Right cardiac atrium (tissue), 5 donors: ENCODE measurements at regions not wholly inside any gene's neighbourhood (a gene's known extent, or its start where the extent isn't known, plus 50 kb on each side); places are given as distances from the start of the nearest gene placed in this dataset.
"Not testable (repeated sequence)": the region's sequence is repeated elsewhere in the genome, so short reads cannot be mapped to it uniquely, and the experiment has no call there.

Source experiments
- ATAC-seq, 2 donors: fragments of 200-7000 bp; cut with Tn5 transposase; one replicate each; pipeline versions ENCODE4 v1.8.0 to v1.9.1; 2020; ENCODE audit warnings: moderate library complexity in 2 of 2, mild to moderate bottlenecking in 1 of 2
- DNase-seq, 3 donors: peaks; one replicate each; pipeline ENCODE4 v3.0.0-alpha.2; 2020
- H3K27ac ChIP-seq: one replicate; pipeline ENCODE4 v1.5.1; 2013; ENCODE audit warnings: mild to moderate bottlenecking, low read length, control low read depth, moderate library complexity
- H3K27me3 ChIP-seq: one replicate; pipeline ENCODE4 v1.6.1; 2013; ENCODE audit not compliant: control insufficient read depth, insufficient read depth
- H3K4me1 ChIP-seq: one replicate; pipeline ENCODE4 v1.6.1; 2013; ENCODE audit warnings: low read length; ENCODE audit not compliant: control insufficient read depth, insufficient read depth
- H3K4me3 ChIP-seq: one replicate; pipeline ENCODE4 v1.5.1; 2013; ENCODE audit warnings: low read length, control low read depth
- H3K9me3 ChIP-seq: one replicate; pipeline ENCODE4 v1.6.1; 2013; ENCODE audit warnings: low read length; ENCODE audit not compliant: control insufficient read depth
- WGBS: extraction: QIAGEN DNeasy Blood & Tissue Kit; methylation state at CpG from one replicate; pipeline ENCODE4 v1.1.7; 2013; 5-methylcytosine and 5-hydroxymethylcytosine counted together
- intact Hi-C, 4 donors: fragments of 100-400 bp; cut with DNase I; formaldehyde crosslinking; loops; one replicate each; pipeline versions ENCODE4 v1.11.0 to v1.14.0; 2022 to 2023
- donor health status: healthy with polysubstance abuse.
- donor health status: DM: no; HTN: yes; CAD: no.
- donor health status: DM: no; HTN: no; CAD: no.
- donor health status: DM: no; HTN: yes; CAD: no; lungs with severe emphysema.
- donor health status: DM: yes; HTN: yes; CAD: no.

DNA sequence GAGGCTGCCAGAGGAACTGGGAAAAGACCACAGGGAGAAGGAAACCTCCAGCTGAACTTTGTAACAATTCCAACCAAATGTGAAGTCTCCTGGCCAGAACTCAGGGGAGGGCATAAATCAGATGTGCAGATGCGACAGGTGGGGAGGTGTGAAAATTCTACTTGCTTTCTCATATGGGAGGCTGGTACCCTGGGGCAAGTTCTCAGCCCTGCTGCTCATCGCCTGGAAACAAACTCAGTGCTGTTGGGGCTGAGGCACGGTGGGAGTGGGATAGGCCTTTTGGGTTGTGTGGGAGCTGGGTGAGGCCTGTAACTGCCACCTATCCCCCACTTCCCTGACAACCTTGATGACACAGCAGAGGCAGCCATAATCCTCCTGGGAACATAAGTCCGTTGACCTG is 179.6 kb downstream of the ASB1 start:
- no peak overlapping the region for H3K27ac ChIP-seq
- no peak overlapping the region for H3K4me3 ChIP-seq
- ATAC-seq (no peak), DNase-seq (no peak)
- H3K9me3 ChIP-seq = no peaks in the 10 kb centered on the region
- peaks cover 4% of the 10 kb centered on the region for H3K4me1 ChIP-seq
- no peaks in the 10 kb centered on the region for H3K27me3 ChIP-seq
- 85% methylated on average over 4 of the region's 4 CpGs for WGBS
- intact Hi-C loops = loop anchor here in 1 of 4 donors (10.0 kb wide), 1 partner anchor 92 kb away; no protein-coding TSS in a partner anchor

DNA sequence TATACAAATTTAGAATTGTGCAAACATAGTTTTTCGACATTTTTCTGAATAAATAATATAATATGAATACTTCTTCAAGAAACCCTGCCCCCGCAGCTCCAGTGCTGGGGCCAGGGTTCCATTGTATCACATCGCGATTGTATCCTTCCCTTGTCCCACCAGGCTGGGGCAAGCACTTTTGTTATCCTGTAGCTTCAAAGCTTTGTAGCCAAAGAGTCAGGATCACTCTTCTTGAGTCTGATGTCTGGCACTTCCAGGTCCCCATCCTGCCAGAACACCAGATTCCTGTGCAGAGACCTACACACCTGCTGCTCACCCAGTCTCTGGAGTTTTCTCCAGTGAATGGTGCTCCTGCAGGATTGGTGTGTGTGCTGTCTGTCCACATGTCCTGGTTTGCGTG is 186.9 kb downstream of the ASB1 start:
- H3K4me1 ChIP-seq = no peaks in the 10 kb centered on the region
- H3K27me3 ChIP-seq = no peaks in the 10 kb centered on the region
- no peak overlapping the region for H3K27ac ChIP-seq
- DNase-seq (no peak), ATAC-seq (no peak)
- no peaks in the 10 kb centered on the region for H3K9me3 ChIP-seq
- WGBS = 83% methylated on average over 5 of the region's 5 CpGs
- intact Hi-C loops = no loop called here
- H3K4me3 ChIP-seq = no peak overlapping the region

DNA sequence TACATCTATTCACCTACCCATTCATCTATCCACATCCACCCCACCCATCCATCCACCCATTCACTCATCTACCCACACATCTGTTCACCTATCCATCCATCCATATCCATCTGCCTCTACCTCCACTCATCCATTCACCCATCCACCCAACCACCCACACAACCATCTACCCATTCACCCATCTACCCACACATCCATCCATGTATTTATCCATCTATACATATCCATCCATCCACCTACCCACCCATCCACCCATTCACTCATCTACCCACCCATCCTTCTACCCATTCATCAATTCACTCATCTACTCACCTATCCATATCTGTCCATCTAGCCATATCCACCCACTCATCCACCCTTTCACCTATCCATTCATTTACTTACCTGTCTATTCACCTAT is 187.6 kb downstream of the ASB1 start:
- DNase-seq = no peak

DNA sequence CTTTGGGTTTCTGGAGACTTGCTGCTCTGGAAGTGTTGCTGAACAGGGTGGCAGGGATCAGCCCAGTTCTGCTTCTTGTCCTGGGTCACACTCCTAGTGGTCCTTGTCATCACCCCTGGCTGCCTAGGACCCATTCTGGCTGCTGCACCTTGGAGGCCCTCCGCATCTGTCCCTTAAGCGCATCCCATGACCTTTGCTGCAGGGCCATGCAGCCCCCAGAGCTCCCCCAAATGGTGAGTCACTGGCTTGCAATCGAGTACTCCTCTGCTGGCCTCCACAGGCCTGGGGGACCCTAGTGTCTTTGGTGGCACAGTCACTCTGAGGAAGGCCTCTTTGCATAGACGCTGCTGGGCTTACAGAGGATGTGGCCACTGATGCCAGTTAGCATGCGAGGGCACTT is 188.5 kb downstream of the ASB1 start:
- WGBS = 76% methylated on average over 5 of the region's 5 CpGs
- ATAC-seq = no peak
- Histone ChIP-seq H3K4me3 (no peak overlapping the region), H3K4me1 (no peaks in the 10 kb centered on the region), H3K27ac (no peak overlapping the region), H3K9me3 (no peaks in the 10 kb centered on the region), H3K27me3 (no peaks in the 10 kb centered on the region)
- intact Hi-C loops = no loop called here
- DNase-seq = no peak

More for the DNA sequence above, 187.6 kb downstream of the ASB1 start:
- Histone ChIP-seq H3K4me3 (no peak overlapping the region), H3K9me3 (no peaks in the 10 kb centered on the region), H3K27me3 (no peaks in the 10 kb centered on the region), H3K27ac (no peak overlapping the region), H3K4me1 (no peaks in the 10 kb centered on the region)
- intact Hi-C loops = no loop called here
- no peak for ATAC-seq

DNA sequence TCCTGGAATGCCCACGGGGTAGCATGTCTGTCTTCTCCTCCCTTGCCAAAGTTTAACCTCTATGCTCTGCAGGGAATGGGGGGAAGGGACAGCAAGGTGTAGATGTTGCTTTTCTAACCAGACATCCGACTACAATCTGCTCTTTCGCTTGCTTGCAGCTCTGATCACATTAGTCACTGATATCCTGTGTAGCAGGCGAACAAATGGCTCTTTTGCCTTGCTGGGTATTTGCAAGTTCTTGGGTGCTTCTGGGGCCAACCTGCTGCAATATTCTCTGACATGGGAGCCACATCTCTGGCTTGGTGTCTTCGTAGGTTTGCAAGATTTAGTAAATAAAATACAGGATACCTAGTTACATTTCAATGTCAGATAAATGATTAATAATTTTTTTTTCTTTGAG is 190.0 kb downstream of the ASB1 start:
- intact Hi-C loops = no loop called here
- ATAC-seq (no peak), DNase-seq (no peak)
- Histone ChIP-seq H3K27ac (no peak overlapping the region), H3K4me3 (no peak overlapping the region), H3K27me3 (no peaks in the 10 kb centered on the region), H3K9me3 (no peaks in the 10 kb centered on the region), H3K4me1 (no peaks in the 10 kb centered on the region)
- WGBS = 71% methylated on average over 5 of the region's 5 CpGs

DNA sequence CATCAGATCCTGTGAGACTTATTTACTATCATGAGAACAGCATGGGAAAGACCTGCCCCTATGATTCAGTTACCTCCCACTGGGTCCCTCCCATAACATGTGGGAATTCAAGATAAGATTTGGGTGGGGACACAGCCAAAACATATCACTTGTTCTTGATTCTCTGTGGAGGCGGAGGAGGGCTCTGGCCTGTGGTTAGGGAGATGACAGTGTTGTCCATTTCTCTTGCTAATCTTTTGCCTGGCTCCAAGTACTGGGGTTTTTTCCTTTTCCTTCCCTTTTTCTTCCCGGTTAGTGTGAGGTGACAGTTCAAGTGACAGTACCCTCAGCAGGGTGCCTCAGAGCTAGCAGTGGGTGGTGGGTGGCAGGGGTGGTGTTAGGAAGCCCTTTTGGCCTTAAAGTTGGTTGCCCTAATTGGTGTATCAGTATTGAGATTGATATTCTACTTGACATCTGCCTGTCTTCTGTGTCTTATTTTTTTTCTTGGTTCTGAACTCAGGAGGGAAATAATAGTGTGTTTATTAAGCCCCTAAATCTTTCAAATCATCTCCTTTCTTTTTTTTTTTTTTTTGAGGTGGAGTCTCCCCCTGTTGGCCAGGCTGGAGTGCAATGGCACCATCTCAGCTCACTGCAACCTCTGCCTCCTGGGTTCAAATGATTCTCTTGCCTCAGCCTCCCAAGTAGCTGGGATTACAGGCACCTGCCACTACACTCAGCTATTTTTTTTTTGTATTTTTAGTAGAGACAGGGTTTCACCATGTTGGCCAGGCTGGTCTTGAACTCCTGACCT is 192.0 kb downstream of the ASB1 start:
- intact Hi-C loops, ATAC-seq, H3K27me3 ChIP-seq, H3K4me3 ChIP-seq, DNase-seq, H3K4me1 ChIP-seq, H3K9me3 ChIP-seq, H3K27ac ChIP-seq: not testable (repeated sequence)
- 34% methylated on average over 2 of the region's 2 CpGs for WGBS

DNA sequence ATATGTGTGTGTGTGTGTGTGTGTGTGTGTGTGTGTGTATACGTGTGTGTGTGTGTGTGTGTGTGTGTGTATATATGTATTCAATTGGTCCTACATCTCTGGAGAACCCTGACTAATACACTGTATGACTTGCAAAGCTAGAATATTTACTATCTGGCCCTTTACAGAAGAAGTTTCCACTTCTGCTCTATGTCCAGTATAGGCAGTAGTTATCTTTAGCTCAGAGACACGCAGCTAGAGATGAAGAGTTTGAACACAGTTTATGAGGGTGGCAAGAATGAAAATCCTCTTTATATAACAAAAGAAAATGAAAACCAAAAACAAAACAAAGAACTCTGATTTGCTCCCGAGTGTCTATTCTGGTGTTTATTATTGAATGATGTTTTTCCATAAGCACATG is 201.2 kb downstream of the ASB1 start:
- Histone ChIP-seq H3K4me1 (no peaks in the 10 kb centered on the region), H3K4me3 (no peak overlapping the region), H3K27me3 (no peaks in the 10 kb centered on the region), H3K27ac (no peak overlapping the region), H3K9me3 (no peaks in the 10 kb centered on the region)
- DNase-seq (no peak), ATAC-seq (no peak)
- WGBS = 67% methylated on average over 3 of the region's 3 CpGs
- intact Hi-C loops = no loop called here

DNA sequence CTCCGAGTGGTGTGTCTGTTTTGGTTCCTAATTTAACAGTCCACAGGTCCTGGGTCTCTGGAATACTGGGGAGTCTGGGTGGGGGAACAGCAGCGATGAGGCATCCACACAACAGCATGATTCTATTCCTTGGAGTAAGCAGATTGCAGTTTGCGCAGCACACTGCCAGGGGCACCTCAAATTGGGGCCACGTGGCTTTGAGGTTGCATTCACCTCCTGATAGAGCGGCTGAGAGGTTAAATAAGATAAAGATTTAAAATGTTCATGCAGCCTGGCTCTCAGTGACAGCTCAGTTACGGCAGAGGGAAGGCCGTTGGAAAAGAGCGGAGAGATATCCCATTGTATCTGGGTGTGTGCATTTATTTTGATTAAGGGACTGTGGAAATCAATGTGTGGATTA is 202.3 kb downstream of the ASB1 start:
- Histone ChIP-seq H3K4me1 (no peaks in the 10 kb centered on the region), H3K9me3 (no peaks in the 10 kb centered on the region), H3K27me3 (no peaks in the 10 kb centered on the region), H3K27ac (no peak overlapping the region), H3K4me3 (no peak overlapping the region)
- intact Hi-C loops = no loop called here
- 72% methylated on average over 8 of the region's 8 CpGs for WGBS
- no peak for DNase-seq
- ATAC-seq = no peak

DNA sequence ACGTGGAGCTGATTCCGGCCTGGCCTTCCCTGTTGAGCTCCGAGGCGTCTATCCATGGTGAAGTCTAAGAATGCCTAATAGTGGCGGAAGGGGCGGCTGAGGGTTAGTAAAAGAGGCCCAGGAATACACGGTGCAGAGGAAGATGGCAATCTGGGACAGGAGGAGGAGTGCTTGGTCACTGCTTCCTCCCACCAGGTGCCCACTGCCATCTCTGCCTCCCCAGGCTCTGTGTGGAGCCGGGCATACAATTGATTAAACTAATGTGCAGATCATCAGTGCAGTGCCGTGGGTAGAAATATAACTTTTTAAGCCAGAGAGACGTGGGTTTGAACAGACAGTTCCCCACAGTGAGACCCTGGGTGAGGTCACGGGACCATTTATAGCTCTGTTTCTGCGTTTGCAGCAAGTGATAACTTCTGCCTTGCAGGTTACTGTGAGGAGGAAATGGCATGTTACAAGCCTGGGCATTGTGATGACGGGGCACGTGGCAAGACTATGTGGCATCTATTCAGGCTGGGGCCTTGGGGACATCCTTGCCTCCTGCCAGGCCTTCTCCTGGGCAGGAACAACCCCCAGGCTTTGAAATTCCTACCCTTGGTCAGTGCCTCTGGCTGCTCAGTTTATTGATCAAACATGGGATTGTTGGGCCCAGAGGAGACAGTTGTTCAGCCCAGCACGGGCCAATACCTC is 204.9 kb downstream of the ASB1 start:
- no peak overlapping the region for H3K27ac ChIP-seq
- WGBS = 79% methylated on average over 15 of the region's 15 CpGs

DNA sequence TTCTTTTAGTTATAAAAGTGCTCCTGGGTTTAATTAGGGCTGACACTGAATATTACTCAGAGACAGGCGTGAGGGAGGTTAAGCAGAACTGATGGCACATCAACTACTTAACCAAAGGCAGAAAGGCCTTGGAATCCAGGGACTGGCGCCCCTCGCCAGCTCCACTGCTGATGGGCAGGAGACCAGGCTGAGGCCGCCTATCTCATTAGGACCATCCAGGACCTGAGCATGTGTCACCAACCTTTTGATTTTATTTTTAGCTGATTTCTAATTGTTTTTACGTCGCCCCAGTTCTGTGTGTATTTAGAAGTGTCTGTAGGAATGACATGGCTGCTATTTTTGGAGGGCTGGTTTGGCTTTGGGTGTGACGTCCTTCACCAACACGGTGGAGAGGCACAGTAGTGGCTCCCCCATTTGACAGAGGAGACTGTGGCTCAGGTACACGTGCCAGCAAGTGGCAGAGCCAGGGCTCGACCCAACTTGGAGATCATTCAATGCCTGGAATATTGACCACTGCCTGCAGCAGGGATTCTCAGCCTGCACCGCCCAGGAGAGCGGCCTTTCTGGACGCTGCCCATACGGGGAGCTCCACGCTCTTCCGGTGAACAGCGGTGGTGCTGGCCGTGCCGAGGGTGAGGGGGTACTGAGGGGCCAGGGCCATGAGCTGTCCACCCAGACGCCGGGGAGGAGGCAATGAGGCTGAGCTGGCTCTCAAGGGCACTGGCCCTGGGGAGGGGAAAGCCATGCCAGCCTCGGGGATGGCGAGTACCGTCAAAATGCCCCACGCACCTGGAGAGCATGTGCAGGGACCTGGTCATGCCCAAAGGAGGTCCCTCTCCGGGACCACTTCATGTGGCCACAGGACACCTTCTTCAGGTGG is 205.7 kb downstream of the ASB1 start:
- no peaks in the 10 kb centered on the region for H3K9me3 ChIP-seq
- no peak for DNase-seq
- H3K4me1 ChIP-seq = no peaks in the 10 kb centered on the region
- no peaks in the 10 kb centered on the region for H3K27me3 ChIP-seq
- intact Hi-C loops = no loop called here
- peak; percentile 36 to 58 for ATAC-seq
- H3K27ac ChIP-seq = no peak overlapping the region
- H3K4me3 ChIP-seq = no peak overlapping the region
- 84% methylated on average over 26 of the region's 26 CpGs for WGBS

More for the DNA sequence above, 204.9 kb downstream of the ASB1 start:
- no peaks in the 10 kb centered on the region for H3K27me3 ChIP-seq
- no peak for DNase-seq
- intact Hi-C loops = no loop called here
- H3K4me1 ChIP-seq = no peaks in the 10 kb centered on the region
- peak in 1 of 2 donors; percentile 19 for ATAC-seq
- no peak overlapping the region for H3K4me3 ChIP-seq
- H3K9me3 ChIP-seq = no peaks in the 10 kb centered on the region
